ENCODE measurements at regions not wholly inside any gene's neighbourhood (a gene's known extent, or its start where the extent isn't known, plus 50 kb on each side); places are given as distances from the start of the nearest gene placed in this dataset.

DNA sequence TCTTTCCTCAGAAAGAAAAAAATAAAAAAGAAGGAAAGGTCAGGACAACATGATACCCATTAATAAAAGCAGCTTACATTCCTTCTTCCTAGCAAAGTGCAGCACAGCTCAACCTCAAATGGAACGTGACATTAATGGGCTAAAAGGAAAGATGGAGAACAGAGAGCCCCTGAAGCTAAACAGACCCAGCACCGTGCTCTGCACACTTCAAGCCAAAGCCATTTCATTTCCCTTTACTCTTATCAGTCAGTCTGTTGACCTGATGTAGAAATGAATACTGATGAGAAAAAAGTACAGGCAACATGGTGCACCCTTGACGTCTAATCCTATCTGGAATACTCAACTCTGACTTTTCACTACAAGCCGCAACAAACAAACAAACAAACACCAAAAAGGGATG, 57.7 kb upstream of the EDNRA start:
- TF ChIP-seq, protein P1, sequence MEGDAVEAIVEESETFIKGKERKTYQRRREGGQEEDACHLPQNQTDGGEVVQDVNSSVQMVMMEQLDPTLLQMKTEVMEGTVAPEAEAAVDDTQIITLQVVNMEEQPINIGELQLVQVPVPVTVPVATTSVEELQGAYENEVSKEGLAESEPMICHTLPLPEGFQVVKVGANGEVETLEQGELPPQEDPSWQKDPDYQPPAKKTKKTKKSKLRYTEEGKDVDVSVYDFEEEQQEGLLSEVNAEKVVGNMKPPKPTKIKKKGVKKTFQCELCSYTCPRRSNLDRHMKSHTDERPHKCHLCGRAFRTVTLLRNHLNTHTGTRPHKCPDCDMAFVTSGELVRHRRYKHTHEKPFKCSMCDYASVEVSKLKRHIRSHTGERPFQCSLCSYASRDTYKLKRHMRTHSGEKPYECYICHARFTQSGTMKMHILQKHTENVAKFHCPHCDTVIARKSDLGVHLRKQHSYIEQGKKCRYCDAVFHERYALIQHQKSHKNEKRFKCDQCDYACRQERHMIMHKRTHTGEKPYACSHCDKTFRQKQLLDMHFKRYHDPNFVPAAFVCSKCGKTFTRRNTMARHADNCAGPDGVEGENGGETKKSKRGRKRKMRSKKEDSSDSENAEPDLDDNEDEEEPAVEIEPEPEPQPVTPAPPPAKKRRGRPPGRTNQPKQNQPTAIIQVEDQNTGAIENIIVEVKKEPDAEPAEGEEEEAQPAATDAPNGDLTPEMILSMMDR (IDR thresholded peaks at IDR 0.05), result no peak
- no peak for TF ChIP-seq POLR2A (IDR thresholded peaks at IDR 0.05)
